ENCODE measurements at regions not wholly inside any gene's neighbourhood (a gene's known extent, or its start where the extent isn't known, plus 50 kb on each side); places are given as distances from the start of the nearest gene placed in this dataset.

DNA sequence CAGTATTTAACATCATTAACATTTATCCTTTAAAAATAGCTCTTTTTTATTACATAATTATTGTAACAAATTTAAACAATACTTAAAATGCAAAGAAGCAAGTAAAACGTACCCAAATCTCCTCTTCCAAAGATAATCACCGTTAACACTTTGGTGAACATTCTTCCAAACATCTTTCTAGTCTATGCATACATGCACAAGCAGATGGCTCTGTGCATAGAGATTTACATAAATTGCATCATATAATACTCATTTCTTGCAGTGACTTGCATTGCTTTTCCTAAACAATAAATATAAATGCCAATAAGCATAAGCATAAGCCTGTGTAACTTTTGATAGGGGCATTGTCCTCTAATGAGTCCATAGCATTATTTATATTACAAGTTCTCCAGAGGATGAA is 89.4 kb upstream of the PALS2 start:
- no peaks in the 10 kb centered on the region for H3K4me1 ChIP-seq
- 47 to 58% methylated on average over 2 of the region's 2 CpGs for WGBS, 2 donors
- no peaks in the 10 kb centered on the region for H3K9me3 ChIP-seq
- intact Hi-C loops (cut with DNase I): no loop called here
- H3K4me3 ChIP-seq: no peak overlapping the region
- no peak for DNase-seq
- no peak overlapping the region for H3K27ac ChIP-seq
- no peaks in the 10 kb centered on the region for H3K27me3 ChIP-seq
- H3K36me3 ChIP-seq: no peaks in the 10 kb centered on the region
- TF ChIP-seq, protein P1, sequence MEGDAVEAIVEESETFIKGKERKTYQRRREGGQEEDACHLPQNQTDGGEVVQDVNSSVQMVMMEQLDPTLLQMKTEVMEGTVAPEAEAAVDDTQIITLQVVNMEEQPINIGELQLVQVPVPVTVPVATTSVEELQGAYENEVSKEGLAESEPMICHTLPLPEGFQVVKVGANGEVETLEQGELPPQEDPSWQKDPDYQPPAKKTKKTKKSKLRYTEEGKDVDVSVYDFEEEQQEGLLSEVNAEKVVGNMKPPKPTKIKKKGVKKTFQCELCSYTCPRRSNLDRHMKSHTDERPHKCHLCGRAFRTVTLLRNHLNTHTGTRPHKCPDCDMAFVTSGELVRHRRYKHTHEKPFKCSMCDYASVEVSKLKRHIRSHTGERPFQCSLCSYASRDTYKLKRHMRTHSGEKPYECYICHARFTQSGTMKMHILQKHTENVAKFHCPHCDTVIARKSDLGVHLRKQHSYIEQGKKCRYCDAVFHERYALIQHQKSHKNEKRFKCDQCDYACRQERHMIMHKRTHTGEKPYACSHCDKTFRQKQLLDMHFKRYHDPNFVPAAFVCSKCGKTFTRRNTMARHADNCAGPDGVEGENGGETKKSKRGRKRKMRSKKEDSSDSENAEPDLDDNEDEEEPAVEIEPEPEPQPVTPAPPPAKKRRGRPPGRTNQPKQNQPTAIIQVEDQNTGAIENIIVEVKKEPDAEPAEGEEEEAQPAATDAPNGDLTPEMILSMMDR (IDR thresholded peaks at IDR 0.05): no peak
- TF ChIP-seq POLR2A (IDR thresholded peaks at IDR 0.05): no peak

DNA sequence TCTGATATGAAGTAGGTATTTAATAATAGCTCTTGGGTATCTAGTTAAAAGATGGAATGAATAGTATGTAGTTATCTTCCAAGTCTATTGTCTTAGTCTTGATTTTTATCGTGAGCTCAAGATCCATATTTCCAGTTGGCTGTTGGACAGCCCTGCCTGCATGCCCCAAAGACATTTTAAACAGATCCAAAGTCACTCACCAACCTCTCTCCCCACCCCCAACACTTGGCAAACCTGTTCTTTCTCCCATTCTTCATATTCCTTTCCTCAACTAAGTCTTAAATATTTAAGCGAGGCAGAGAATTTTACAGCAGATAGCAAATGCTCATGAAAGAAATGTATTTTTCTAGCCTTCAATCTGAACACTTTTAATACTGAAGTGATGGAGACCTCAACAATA is 80.7 kb upstream of the PALS2 start:
- TF ChIP-seq POLR2A (IDR thresholded peaks at IDR 0.05): no peak
- TF ChIP-seq, protein P1 (IDR thresholded peaks at IDR 0.05): no peak
- no peak for DNase-seq
- no peaks in the 10 kb centered on the region for H3K36me3 ChIP-seq
- H3K9me3 ChIP-seq: no peaks in the 10 kb centered on the region
- intact Hi-C loops (cut with DNase I): no loop called here
- WGBS, 2 donors: 63 to 68% methylated on average over 2 of the region's 2 CpGs
- no peaks in the 10 kb centered on the region for H3K4me1 ChIP-seq
- no peak overlapping the region for H3K27ac ChIP-seq
- H3K27me3 ChIP-seq: no peaks in the 10 kb centered on the region
- no peak overlapping the region for H3K4me3 ChIP-seq

DNA sequence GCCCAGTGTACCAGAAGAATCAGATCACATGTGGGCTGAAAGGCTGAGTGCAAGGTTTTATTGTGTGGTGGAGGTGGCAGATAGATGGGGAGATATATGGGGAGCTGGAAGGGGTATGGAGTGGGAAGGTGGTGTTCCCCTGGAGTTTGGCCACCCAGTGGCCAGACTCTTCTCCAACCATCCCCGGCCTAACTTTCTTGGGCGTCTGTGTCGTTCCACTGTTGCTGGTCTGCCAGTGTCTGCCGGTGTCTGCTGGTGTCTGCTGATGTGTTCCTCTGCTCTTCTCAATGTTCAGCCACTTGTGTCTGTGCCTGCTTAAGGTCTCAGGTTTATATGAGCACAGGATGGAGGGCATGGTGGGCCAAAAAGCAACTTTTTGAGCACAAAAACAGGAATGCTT is 78.4 kb upstream of the PALS2 start:
- 92 to 96% methylated on average over 4 of the region's 4 CpGs for WGBS, 2 donors
- Histone ChIP-seq H3K4me3 (no peak overlapping the region), H3K27ac (no peak overlapping the region), H3K9me3 (no peaks in the 10 kb centered on the region), H3K27me3 (no peaks in the 10 kb centered on the region), H3K4me1 (no peaks in the 10 kb centered on the region), H3K36me3 (no peaks in the 10 kb centered on the region)
- intact Hi-C loops (cut with DNase I): no loop called here
- TF ChIP-seq, protein P1 (IDR thresholded peaks at IDR 0.05): no peak
- no peak for TF ChIP-seq POLR2A (IDR thresholded peaks at IDR 0.05)
- no peak for DNase-seq

DNA sequence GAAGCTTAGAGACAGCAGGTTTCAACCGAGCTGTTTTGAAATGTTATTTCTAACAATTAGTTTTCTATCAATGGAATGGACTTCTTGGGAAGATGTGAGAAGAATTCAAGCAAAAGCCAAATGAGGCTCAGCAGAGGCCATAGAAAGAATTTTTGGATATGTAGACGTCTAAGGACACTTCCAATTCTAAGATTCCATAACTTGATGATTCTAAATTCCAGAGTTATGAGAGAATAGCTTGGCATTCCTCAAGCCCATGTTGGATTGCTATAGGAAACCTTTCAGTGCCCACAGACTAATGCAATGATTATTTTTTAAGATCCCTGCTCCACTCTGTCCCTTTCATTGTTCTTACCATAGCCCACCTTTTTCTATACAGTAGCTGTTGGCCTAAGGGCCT is 77.2 kb upstream of the PALS2 start:
- Histone ChIP-seq H3K4me3 (no peak overlapping the region), H3K27me3 (no peaks in the 10 kb centered on the region), H3K27ac (no peak overlapping the region), H3K9me3 (no peaks in the 10 kb centered on the region), H3K36me3 (no peaks in the 10 kb centered on the region), H3K4me1 (no peaks in the 10 kb centered on the region)
- no peak for DNase-seq
- intact Hi-C loops (cut with DNase I): no loop called here
- WGBS, 2 donors: 65 to 72% methylated on average over 2 of the region's 2 CpGs
- TF ChIP-seq, protein P1 (IDR thresholded peaks at IDR 0.05): no peak
- no peak for TF ChIP-seq POLR2A (IDR thresholded peaks at IDR 0.05)

DNA sequence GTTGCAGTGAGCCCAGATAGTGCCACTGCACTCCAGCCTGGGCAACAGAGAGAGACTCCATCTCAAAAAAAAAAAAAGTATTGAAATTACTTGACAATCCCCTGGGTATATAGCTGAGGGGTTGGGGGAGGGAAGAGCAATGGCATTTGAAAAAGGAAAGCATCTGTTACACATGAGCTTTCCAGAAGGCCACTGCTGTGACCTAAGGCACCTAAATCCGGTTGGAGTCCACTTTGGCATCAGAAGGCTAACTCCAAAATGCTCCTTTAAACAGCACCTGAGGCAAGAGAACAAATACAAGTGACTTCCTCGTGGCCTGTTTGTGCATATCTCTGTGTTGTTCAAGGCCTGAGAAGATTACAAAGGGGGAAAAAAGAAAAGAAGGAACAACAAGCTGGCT is 74.8 kb upstream of the PALS2 start:
- Histone ChIP-seq H3K27me3 (no peaks in the 10 kb centered on the region), H3K4me3 (no peak overlapping the region), H3K27ac (no peak overlapping the region), H3K36me3 (no peaks in the 10 kb centered on the region), H3K4me1 (no peaks in the 10 kb centered on the region), H3K9me3 (no peaks in the 10 kb centered on the region)
- WGBS, 2 donors: 31 to 40% methylated on average over 2 of the region's 2 CpGs
- no peak for TF ChIP-seq POLR2A (IDR thresholded peaks at IDR 0.05)
- TF ChIP-seq, protein P1 (IDR thresholded peaks at IDR 0.05): no peak
- intact Hi-C loops (cut with DNase I): no loop called here
- no peak for DNase-seq

Data from esophagus squamous epithelium (tissue), 5 donors.